ENCODE measurements at regions not wholly inside any gene's neighbourhood (a gene's known extent, or its start where the extent isn't known, plus 50 kb on each side); places are given as distances from the start of the nearest gene placed in this dataset.

GRCh38 chr7:46131916-46132795, 211.1 kb upstream of the IGFBP3 start:
- no peak for DNase-seq (ENCODE audit: insufficient read length, low spot score)
- FAIRE-seq = no peak
- TF ChIP-seq, protein P1, sequence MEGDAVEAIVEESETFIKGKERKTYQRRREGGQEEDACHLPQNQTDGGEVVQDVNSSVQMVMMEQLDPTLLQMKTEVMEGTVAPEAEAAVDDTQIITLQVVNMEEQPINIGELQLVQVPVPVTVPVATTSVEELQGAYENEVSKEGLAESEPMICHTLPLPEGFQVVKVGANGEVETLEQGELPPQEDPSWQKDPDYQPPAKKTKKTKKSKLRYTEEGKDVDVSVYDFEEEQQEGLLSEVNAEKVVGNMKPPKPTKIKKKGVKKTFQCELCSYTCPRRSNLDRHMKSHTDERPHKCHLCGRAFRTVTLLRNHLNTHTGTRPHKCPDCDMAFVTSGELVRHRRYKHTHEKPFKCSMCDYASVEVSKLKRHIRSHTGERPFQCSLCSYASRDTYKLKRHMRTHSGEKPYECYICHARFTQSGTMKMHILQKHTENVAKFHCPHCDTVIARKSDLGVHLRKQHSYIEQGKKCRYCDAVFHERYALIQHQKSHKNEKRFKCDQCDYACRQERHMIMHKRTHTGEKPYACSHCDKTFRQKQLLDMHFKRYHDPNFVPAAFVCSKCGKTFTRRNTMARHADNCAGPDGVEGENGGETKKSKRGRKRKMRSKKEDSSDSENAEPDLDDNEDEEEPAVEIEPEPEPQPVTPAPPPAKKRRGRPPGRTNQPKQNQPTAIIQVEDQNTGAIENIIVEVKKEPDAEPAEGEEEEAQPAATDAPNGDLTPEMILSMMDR (IDR thresholded peaks at IDR 0.05; ENCODE audit: insufficient read depth, missing control alignments) = no peak

GRCh38 chr7:46129831-46130230, 208.8 kb upstream of the IGFBP3 start:
- TF ChIP-seq, protein P1 (IDR thresholded peaks at IDR 0.05; ENCODE audit: insufficient read depth, missing control alignments) = no peak
- no peak for FAIRE-seq

GRCh38 chr7:46127814-46128213, 206.7 kb upstream of the IGFBP3 start:
- TF ChIP-seq, protein P1 (IDR thresholded peaks at IDR 0.05; ENCODE audit: insufficient read depth, missing control alignments) = no peak
- DNase-seq (ENCODE audit: insufficient read length, low spot score) = no peak
- FAIRE-seq = no peak

More at GRCh38 chr7:46129831-46130230, 208.8 kb upstream of the IGFBP3 start:
- no peak for DNase-seq (ENCODE audit: insufficient read length, low spot score)

GRCh38 chr7:46126675-46127300, 205.7 kb upstream of the IGFBP3 start:
- FAIRE-seq = no peak
- TF ChIP-seq, protein P1 (IDR thresholded peaks at IDR 0.05; ENCODE audit: insufficient read depth, missing control alignments) = no peak
- DNase-seq (ENCODE audit: insufficient read length, low spot score) = no peak

GRCh38 chr7:46123756-46124343, 202.8 kb upstream of the IGFBP3 start:
- DNase-seq (ENCODE audit: insufficient read length, low spot score) (no peak), FAIRE-seq (no peak)
- TF ChIP-seq, protein P1 (IDR thresholded peaks at IDR 0.05; ENCODE audit: insufficient read depth, missing control alignments) = no peak

DNA sequence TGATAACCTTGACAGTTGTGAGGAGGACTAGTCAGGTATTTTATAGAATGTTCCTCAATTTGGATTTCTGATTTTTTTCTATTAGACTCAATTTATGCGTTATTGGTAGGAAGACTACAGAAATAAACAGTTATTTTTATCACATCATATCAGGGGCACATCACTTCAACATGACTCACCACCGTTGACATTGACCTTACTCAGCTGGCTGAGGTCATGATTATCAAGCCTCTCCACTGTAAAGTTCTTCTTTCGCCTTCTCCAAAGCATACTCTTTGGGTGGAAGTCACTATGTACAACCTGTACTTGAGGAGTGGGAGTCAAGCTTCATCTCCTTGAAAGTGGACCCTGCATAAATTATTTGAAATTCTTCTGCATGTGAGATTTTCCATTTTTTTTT, 194.3 kb upstream of the IGFBP3 start:
- no peak for DNase-seq (ENCODE audit: insufficient read length, low spot score)
- no peak for FAIRE-seq
- TF ChIP-seq, protein P1 (IDR thresholded peaks at IDR 0.05; ENCODE audit: insufficient read depth, missing control alignments) = no peak
